HG03378 (cell line): ENCODE measurements at regions not wholly inside any gene's neighbourhood (a gene's known extent, or its start where the extent isn't known, plus 50 kb on each side); places are given as distances from the start of the nearest gene placed in this dataset.

Experiments used
- ATAC-seq: cut with Tn5 transposase; IDR thresholded peaks from one replicate; pipeline ENCODE4 v1.9.1; 2021; ENCODE audit warnings: mild to moderate bottlenecking, moderate library complexity; ENCODE audit not compliant: unreplicated experiment

GRCh38 chr11:130727157-130728119, 188.8 kb downstream of the SNX19 start:
- ATAC-seq = no peak

- no peak for ATAC-seq
These were observed 187.8 kb downstream of the SNX19 start for GRCh38 chr11:130728185-130729180.

GRCh38 chr11:130729193-130729592, 187.1 kb downstream of the SNX19 start:
- ATAC-seq = no peak

GRCh38 chr11:130729678-130730300, 186.5 kb downstream of the SNX19 start:
- ATAC-seq = no peak

GRCh38 chr11:130731401-130731800, 184.9 kb downstream of the SNX19 start:
- no peak for ATAC-seq

GRCh38 chr11:130732476-130732875, 183.8 kb downstream of the SNX19 start:
- no peak for ATAC-seq

- no peak for ATAC-seq
These were observed 179.0 kb downstream of the SNX19 start for GRCh38 chr11:130737041-130737830.

- ATAC-seq = no peak
These were observed 178.3 kb downstream of the SNX19 start for GRCh38 chr11:130737866-130738431.

- no peak for ATAC-seq
These were observed 177.7 kb downstream of the SNX19 start for GRCh38 chr11:130738611-130739010.

GRCh38 chr11:130740819-130741218, 175.5 kb downstream of the SNX19 start:
- ATAC-seq = no peak

- no peak for ATAC-seq
These were observed 171.5 kb downstream of the SNX19 start for GRCh38 chr11:130744794-130745193.

GRCh38 chr11:130749216-130749615, 167.1 kb downstream of the SNX19 start:
- ATAC-seq = no peak

GRCh38 chr11:130760515-130761125, 155.7 kb downstream of the SNX19 start:
- no peak for ATAC-seq

- ATAC-seq = no peak
These were observed 154.6 kb downstream of the SNX19 start for GRCh38 chr11:130761560-130762220.

GRCh38 chr11:130762638-130763037, 153.6 kb downstream of the SNX19 start:
- no peak for ATAC-seq

GRCh38 chr11:130763087-130763980, 152.9 kb downstream of the SNX19 start:
- no peak for ATAC-seq

- no peak for ATAC-seq
These were observed 150.9 kb downstream of the SNX19 start for GRCh38 chr11:130765406-130765805.
